Stimulated activated CD8-positive, alpha-beta memory T cell treated with anti-CD3 and anti-CD28 coated beads, Interleukin-7, amount 100 ng/mL, for 1 hour (primary cell): ENCODE measurements at regions not wholly inside any gene's neighbourhood (a gene's known extent, or its start where the extent isn't known, plus 50 kb on each side); places are given as distances from the start of the nearest gene placed in this dataset.

Experiments used
- DNase-seq, 2 donors: peaks; one replicate each; pipeline ENCODE4 v3.0.0-alpha.2; 2020; ENCODE audit warnings: low read depth in 2 of 2

DNA sequence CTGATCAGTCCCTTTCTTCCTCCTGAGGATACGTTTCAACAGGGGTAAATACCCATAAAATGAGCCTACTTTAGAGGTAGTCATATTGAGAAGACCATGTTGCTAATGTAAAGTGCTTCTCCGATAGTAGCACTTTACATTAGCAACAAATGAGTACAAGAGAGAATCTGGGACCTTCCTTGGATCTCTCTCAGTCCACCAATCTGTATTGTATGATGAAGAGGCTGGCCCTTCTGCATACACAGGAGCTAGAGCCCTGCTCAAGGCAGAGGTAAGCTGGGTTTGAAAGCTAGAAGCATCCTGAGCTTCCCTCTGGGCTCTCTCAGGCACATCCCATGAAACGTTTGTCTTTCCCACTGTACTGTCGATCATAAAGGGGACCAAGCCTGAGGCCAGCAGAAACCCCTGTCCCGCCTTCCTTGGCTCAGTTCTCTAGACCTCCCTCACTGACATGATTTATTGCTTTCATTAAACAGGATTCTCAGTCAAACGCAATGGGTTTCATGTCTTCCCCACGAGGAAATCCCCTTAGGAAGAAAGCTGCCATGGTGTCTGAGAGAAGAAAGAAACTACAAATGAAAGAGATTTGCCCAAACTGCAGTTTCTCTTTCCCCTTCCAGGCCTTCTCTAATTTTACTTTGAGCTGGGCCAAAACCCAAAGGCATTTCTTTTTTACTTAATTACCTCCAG is 62.8 kb upstream of the BCAR3 start:
- no peak for DNase-seq

- DNase-seq, result no peak
Measured at GRCh38 chr1:93743465-93743864, 61.8 kb upstream of the BCAR3 start.

GRCh38 chr1:93740601-93741031 is 59.0 kb upstream of the BCAR3 start:
- DNase-seq, result no peak

- no peak for DNase-seq
Measured at GRCh38 chr1:93740157-93740556, 58.5 kb upstream of the BCAR3 start.

GRCh38 chr1:93739472-93739871 is 57.8 kb upstream of the BCAR3 start:
- DNase-seq, result no peak

- no peak for DNase-seq
Measured at GRCh38 chr1:93738926-93739325, 57.3 kb upstream of the BCAR3 start.

GRCh38 chr1:93738075-93738622 is 56.5 kb upstream of the BCAR3 start:
- DNase-seq, result no peak

DNA sequence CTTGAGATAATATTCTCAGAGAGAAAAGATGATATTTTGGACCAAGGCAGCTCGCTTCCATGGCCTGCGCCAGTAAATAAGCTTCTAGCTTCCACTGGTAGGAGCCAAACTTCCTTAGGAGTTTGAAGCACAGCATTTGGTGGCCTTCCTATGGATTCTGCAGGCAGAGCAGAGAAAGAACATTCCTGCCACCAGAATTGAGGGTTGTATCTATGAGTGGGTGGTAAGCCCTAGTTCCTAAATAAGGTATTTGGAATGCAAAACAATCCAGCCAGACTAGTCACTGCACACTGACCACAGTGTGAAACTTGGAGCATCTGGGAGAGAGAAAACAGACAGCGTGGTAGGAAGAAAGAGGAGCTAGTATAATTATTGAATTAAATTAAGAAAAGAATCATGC is 54.1 kb upstream of the BCAR3 start:
- no peak for DNase-seq

DNA sequence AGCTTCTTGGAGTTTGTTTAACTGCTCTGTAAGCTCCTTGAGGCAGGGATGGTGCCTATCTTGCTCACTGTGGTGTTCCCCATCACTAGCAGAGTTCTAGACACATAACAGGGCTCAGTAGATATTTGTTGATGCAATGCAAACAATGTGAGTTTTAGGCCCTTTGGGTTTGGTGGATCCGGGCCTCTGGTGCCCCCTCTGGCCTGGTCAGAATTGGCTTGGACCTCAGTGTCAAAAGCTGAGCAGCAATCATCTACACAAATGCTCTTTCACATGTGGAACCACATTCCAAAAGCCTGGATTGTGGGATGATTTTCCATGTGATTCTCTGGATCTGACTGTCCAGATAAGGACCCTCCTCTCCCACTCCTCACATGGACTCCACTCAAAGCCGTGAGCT is 53.4 kb upstream of the BCAR3 start:
- DNase-seq, result no peak

DNA sequence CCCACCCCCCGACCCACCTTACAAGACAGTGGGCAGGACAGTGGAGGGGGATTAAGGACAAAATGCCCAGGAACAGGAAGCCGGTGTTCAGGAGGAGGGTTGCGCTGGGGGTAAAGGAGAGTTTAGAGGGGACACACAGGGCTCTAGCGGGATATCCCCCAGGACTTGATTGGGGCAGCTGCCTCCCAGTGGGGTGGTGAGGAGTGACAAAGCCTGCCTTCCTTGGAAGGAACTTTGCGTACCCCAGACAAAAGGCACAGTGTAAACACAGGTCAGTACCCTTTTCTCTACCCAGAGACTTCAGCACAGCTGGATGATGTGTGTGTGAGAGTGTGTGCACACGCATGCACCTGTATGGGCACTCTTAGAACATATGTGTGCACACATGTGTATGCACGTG is 51.7 kb upstream of the BCAR3 start:
- no peak for DNase-seq

- no peak for DNase-seq
Measured at GRCh38 chr1:93732514-93732913, 50.9 kb upstream of the BCAR3 start.
